Kidney epithelial cell (primary cell): ENCODE measurements at regions not wholly inside any gene's neighbourhood (a gene's known extent, or its start where the extent isn't known, plus 50 kb on each side); places are given as distances from the start of the nearest gene placed in this dataset.

Experiments used
- DNase-seq: peaks from one replicate; pipeline ENCODE4 v3.0.0-alpha.2; 2010; ENCODE audit warnings: low read depth
- H3K27me3 ChIP-seq: 2 replicates; pipeline ENCODE4 v1.6.0; 2011; ENCODE audit warnings: low read length; ENCODE audit not compliant: control insufficient read depth, insufficient read depth
- H3K36me3 ChIP-seq: 2 replicates; pipeline ENCODE4 v1.5.1; 2011; ENCODE audit warnings: low read length; ENCODE audit not compliant: control insufficient read depth, insufficient read depth
- H3K4me3 ChIP-seq: 2 replicates; pipeline ENCODE4 v1.5.1; 2011; ENCODE audit warnings: low read depth, mild to moderate bottlenecking, control low read depth, low read length
- CTCF ChIP-seq: IDR thresholded peaks from 2 replicates; pipeline ENCODE4 v1.5.1; 2011; ENCODE audit warnings: mild to moderate bottlenecking, moderate library complexity, low read length, control low read depth, inconsistent platforms; ENCODE audit not compliant: insufficient read depth, poor library complexity, severe bottlenecking

- TF ChIP-seq CTCF: no peak
- no peaks in the 10 kb centered on the region for H3K27me3 ChIP-seq
- no peaks in the 10 kb centered on the region for H3K36me3 ChIP-seq
- no peak for DNase-seq
- H3K4me3 ChIP-seq: no peak overlapping the region
Observed at GRCh38 chrX:125101971-125102755, 217.5 kb upstream of the TEX13C start.

GRCh38 chrX:125103693-125104092 lies 216.0 kb upstream of the TEX13C start:
- TF ChIP-seq CTCF: no peak

GRCh38 chrX:125108921-125109320 lies 210.8 kb upstream of the TEX13C start:
- TF ChIP-seq CTCF: no peak
- Histone ChIP-seq H3K27me3 (no peaks in the 10 kb centered on the region), H3K4me3 (no peak overlapping the region), H3K36me3 (no peaks in the 10 kb centered on the region)
- DNase-seq: no peak

More at GRCh38 chrX:125103693-125104092, 216.0 kb upstream of the TEX13C start:
- H3K36me3 ChIP-seq: no peaks in the 10 kb centered on the region
- no peaks in the 10 kb centered on the region for H3K27me3 ChIP-seq
- no peak overlapping the region for H3K4me3 ChIP-seq
- no peak for DNase-seq

GRCh38 chrX:125131164-125131563 lies 188.5 kb upstream of the TEX13C start:
- peak; percentile 31 for TF ChIP-seq CTCF
- no peak overlapping the region for H3K4me3 ChIP-seq
- H3K27me3 ChIP-seq: no peaks in the 10 kb centered on the region
- no peaks in the 10 kb centered on the region for H3K36me3 ChIP-seq
- DNase-seq: no peak

GRCh38 chrX:125132274-125132673 lies 187.4 kb upstream of the TEX13C start:
- no peak for DNase-seq
- Histone ChIP-seq H3K36me3 (no peaks in the 10 kb centered on the region), H3K4me3 (no peak overlapping the region), H3K27me3 (no peaks in the 10 kb centered on the region)
- TF ChIP-seq CTCF: peak; percentile 39

- H3K36me3 ChIP-seq: no peaks in the 10 kb centered on the region
- no peaks in the 10 kb centered on the region for H3K27me3 ChIP-seq
- no peak for DNase-seq
- TF ChIP-seq CTCF: no peak
- no peak overlapping the region for H3K4me3 ChIP-seq
Observed at GRCh38 chrX:125137521-125137920, 182.2 kb upstream of the TEX13C start.
